DND-41 (cell line): ENCODE measurements at regions not wholly inside any gene's neighbourhood (a gene's known extent, or its start where the extent isn't known, plus 50 kb on each side); places are given as distances from the start of the nearest gene placed in this dataset.

Experiments used
- CTCF ChIP-seq: IDR thresholded peaks from 2 replicates; pipeline ENCODE4 v1.5.1; 2012; ENCODE audit warnings: borderline replicate concordance, low read length, moderate library complexity, mild to moderate bottlenecking; ENCODE audit not compliant: poor library complexity, severe bottlenecking; ENCODE audit errors: extremely low read depth
- EZH2 ChIP-seq: IDR thresholded peaks from 3 replicates; pipeline ENCODE4 v1.6.1; 2012; ENCODE audit warnings: borderline replicate concordance, low read depth, mild to moderate bottlenecking, moderate library complexity, low read length, inconsistent platforms; ENCODE audit not compliant: severe bottlenecking

- TF ChIP-seq CTCF (no peak), EZH2 (no peak)
These were observed 332.2 kb upstream of the RAG2 start for GRCh38 chr11:36930256-36930655.
